HG03520 (cell line): ENCODE measurements at regions not wholly inside any gene's neighbourhood (a gene's known extent, or its start where the extent isn't known, plus 50 kb on each side); places are given as distances from the start of the nearest gene placed in this dataset.

ENCODE experiments used
- ATAC-seq: cut with Tn5 transposase; IDR thresholded peaks from one replicate; pipeline ENCODE4 v1.9.1; 2021; ENCODE audit warnings: mild to moderate bottlenecking, moderate library complexity; ENCODE audit not compliant: unreplicated experiment

DNA sequence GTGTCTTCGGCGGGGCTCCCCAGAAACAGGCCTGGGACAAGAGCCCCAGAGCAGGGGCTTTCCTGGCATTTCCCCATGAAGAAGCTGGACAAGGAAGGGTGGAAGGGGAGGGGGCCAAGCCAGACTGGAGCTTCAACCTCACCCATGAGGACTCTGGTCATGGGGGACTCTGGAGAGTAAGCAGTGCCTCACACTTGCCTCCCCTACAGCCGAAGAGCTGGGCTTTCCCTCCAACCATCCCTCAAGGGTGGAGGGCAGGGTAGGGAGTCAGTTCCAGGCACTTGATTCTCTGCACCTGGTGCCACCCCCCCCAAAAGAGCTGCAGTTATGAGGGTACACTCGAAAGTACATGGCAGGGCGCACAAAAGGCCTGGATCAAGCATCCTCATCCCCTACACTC is 246.6 kb downstream of the TFCP2L1 start:
- no peak for ATAC-seq

DNA sequence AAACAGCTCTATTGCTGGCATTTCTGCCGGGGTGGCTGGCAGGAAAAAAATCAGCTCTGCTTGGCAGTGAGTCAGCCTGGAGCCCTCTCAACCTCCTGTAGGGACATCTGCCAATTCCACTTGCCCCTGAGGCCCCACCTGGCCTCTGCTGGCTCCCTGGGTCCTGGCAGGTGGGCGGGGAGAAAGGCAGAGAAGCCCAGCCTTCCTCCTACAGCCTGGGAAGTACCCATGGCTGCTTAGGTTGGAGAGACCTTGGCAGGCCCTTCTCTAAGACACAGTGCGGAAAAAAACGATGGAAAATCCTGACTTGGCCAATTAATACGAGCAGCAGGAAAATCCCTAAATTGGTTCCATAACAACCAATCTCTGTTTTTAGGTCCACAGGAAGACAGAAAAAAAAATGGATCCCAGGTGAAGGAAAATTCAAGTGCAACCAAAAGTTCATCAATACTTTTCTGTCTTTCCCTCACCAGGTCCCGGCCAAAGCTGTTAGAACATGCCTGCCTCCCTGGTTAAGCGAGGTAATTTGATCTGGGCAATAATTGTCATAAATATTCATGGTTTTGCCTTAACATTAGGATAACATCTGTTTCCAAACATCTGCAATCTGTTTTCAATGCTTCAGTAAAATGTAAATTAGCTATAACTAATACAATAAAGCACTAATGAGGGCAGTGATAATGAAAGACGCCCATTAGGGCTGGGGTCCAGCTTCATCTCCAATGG is 245.9 kb downstream of the TFCP2L1 start:
- ATAC-seq: no peak

DNA sequence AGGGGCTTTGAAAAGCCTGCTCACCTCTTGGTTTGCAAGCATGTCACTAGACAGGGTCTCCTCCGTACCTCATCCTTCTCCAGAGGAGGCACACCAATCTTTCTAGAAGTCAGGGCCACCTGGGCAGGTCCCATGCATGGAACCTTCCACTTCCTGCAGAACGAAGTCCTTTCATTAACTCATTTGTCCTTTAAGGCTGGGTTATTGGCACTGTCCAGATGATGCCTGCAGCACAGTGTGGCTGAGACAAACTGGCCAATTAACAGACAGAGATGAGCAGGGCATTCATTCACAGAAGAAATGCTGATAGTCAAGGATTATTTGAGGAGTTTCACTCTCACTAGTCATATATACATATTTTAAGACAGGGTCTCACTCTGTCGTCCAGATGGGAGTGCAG is 245.3 kb downstream of the TFCP2L1 start:
- no peak for ATAC-seq

DNA sequence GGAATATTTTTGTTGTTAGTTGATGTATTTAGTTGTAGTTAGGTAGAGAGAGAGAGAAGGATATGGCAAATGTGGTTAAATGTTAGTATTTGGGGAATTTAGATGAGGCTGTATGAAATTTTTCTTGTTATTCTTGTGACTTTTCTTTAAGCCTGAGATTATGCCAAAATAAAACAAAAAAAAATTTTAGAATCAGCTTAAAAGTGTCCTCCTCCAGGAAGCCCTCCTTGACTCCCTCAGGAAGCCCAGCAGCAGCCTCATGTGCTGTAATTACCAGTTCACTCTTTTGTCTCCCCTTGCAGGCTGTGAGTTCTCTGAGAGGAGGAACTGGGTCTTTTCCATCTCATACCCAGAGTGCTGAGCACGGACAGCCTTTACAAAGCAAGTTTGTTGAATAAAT is 243.5 kb downstream of the TFCP2L1 start:
- no peak for ATAC-seq

DNA sequence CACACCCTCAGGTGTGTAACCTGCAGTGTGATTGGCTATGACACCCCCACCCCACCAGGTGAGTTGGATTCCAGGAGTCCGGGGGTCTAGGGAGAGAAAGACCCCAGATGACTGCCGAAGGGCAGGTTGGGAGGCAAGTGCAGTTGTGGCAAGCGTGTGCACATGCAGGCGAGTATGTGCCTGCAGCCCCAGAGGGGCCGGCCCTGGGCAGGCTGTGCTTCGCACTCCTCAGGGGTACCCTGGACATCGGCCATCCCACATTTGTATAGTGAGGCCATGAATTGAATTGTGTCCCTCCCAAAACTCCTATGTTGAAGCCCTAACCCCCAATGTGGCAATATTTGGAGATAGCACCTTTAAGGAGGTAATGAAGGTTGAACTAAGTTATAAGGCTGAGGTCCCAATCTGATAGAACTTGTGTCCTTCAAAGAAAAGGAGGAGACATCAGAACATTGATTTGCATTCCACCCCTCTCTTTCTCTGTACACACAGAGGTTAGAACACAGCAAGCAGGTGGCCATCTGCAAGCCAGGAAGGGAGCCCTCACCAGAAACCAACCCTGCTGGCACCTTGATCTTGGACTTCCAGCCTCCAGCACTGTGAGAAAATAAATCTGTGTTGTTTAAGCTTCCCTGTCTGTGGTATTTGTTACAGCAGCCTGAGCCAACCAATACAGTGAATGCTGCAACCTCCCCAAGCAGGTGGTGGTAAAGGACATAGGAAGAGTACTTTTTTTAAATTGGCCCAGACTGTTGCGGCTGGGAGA is 241.8 kb downstream of the TFCP2L1 start:
- ATAC-seq: no peak

DNA sequence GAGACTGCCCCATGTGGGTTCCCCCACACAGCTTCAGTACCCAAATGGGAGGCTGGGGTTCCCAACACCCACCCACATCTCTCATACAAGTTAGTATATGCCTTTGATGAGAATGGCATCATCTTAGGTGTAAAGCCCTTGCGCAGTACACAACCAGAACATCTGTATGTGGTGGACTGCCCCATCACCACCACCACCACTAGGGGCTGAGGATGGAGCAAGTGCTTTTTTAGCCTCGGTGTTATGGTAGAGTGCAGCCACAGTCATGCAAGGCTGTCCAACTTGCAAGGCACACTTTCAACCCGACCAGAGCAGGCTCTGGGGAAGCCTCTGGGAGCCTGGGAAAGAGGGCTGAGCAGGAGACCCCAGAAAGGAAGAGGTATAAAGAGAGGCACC is 241.2 kb downstream of the TFCP2L1 start:
- no peak for ATAC-seq

DNA sequence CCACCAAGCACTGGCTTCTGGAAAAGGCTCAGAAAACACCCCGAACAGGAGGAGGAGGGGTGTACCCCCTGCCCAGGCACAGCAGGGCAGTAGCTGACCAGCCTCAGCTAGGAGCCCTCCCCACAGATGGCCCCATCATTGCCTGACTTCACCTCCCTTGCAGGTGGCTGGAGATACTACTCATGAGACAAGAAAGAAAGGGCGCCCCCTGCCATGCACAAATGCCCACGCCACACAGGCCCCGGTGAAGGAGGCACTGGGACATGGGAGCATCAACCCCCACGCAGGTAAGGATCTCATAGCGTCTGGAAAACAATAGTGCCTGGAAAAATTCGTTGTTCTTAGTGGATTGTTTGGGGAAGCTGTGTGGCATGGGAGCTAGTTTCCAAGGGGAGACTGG is 240.6 kb downstream of the TFCP2L1 start:
- no peak for ATAC-seq

DNA sequence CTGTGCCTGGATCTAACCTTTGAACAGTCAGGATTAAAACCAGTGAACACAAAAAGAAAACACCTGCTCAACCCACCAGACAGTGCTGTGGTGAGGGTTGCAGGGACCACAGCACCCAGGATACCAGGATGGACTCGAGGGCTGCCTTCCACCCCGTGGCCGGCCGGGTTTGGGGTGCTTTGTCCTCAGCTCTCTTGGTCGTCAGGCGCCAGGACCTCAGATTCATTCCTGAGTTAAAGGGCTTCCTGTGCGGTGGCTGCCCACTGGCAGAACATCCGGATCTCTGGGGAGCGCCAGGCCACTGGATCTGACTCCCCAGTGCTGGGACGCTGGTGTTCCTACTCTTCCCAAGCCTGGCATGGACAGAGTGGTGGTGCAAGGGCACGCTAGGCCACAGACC is 239.8 kb downstream of the TFCP2L1 start:
- ATAC-seq: no peak

DNA sequence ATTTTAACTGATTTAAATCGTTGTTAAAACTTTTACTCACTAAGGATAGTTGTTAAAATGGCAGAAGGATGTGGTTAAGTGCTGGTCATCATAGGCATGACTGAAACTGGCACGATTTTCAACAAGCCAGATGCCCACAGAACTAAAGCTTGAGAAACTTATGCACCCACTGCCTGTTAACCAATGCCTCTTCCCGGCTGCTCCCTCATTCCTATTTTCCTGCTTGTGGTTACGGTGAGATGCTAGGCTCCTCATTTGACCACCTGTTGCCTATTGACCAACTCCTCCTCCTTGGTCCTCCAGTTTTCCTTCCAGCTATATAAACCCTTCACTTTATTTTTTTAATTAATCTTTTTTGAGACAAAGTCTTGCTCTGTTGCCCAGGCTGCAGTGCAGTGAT is 238.7 kb downstream of the TFCP2L1 start:
- no peak for ATAC-seq

DNA sequence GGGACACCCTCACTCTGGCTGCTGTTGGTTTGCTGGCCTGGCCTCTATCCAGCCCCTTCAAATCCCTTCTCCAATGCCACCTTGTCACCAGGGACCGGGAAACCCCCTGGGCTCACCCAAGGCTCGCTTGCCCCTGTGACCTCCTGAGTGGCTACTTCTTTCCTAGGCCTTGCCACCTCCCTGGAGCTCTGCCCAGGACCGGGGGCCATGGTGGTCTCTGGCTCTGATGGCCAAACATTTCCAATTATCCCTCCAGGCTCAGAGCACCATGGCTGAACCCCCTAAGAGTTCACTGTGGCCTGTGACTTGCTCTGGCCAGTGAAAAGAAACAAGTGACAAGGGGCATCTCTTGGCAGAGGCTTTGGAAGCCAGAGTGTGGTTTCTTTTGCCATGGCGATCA is 237.6 kb downstream of the TFCP2L1 start:
- ATAC-seq: no peak

DNA sequence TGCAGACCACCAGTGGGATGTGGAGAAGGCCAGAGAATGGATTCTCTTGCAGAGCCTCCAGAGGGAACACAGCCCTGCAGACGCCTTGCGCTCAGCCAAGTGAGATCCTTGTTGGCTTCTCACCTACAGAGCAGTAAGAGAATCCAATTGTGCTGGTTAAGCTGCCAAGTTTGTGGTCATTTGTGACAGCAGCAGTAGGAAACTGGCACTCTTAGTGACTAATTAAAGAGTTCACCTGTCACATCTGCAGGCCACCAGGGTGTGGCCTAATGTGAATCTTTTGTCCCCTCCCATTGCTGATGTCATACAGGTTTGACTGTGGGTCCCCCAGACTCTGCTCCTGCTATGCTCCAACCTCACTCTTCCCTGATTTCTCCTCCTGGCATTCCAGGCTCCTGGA is 235.9 kb downstream of the TFCP2L1 start:
- no peak for ATAC-seq

DNA sequence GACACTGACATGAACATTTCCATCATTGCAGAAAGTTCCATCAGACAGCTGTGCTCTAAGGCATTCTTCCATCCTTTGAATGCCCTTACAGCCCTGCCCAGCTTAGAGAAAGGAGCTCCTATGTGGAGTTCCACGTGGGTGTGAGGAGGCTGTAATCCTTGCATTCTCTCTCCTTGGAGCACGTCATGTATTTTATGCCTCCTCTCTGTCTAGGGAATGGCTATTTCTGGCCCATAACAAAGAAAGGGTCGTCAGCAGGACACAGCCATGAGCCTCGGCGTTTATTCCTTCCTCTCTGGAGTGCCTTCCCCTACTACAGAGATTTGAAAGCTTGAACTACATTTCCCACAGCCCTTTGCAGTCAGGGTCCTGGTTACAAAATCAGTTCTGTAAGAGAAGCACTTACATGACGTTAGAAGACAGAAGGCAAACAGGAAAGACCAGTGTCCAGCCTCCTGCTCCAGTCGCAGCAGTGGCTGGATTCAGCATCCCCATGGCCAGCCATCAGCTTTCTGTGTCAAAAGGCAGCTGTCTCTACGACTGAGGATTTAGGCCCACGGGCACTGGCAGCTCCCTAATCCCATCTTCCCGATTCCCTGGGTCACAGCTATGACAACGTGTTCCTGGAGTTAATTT is 234.9 kb downstream of the TFCP2L1 start:
- no peak for ATAC-seq

DNA sequence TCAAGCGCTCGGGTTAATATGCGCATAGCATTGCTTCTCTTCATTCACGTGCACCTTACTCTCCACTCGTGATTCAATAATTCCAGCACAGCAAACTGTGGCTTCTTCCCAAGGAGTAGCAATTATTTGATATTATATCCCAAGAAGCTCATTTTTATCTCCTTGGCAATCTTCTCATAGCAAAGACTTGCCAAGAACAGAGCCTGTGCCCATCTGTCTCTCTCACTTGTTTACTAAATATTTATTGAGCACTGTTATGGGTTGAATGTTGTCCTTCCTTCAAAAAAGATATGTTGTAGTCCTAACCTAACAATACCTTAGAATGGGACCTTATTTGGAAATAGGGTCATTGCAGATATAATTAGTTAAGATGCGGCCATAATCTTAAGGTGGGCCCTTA is 233.7 kb downstream of the TFCP2L1 start:
- ATAC-seq: no peak

DNA sequence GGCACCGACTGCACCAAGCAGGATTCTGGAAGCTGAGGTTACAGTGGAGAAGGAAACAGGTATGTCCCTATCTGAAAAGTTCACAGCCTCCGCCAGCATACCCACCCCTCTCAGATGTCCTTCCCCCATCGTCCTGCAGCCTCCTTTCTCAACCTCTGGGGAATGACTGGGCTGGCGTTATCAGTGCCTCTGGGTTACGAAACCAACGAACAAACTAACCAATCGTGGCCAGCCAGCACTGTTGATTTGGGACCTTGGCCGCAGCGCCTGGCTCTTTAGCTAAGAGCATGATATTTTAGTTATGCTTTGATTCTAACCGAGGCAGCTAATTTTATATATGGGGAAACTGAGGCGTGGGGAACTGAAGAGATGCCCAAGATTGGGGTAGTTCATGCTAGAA is 233.0 kb downstream of the TFCP2L1 start:
- ATAC-seq: no peak

DNA sequence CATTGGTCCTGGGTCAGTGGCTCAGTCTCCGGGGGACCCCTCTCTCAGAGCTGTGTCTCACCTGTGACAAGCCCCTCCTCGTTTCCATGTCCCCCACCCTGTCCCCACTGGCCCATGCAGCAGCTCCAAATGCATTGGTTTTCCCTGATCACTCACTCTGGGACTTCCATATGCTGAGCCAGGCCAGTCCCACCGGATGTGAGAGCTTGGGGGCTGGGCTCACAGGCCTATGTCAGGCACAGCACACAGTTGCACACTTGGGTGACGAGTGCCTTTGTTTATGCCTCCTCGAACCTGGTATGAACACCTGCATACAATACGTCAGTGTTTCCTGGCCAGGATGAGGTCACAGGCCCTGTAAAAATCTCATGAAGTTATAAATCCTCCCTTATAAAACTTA is 232.5 kb downstream of the TFCP2L1 start:
- no peak for ATAC-seq

DNA sequence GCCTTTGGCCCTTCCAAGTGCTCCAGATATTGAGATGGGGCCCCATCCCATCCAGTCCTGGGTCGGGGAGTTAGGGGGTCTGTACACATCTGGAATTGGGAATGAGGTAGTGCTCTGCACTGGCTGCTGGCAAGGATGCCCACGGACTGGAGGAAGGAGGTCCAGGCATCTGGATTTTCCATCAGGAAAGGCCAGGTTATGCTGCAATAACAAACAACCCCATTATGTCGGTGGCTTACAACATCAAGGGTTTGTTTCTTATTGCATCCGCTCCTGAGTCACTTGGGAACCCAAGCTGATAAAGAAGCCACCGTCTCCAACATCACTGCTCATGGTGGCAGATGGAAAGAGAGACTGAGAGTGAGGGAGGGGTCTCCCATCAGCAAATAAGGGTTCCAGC is 229.9 kb downstream of the TFCP2L1 start:
- no peak for ATAC-seq

DNA sequence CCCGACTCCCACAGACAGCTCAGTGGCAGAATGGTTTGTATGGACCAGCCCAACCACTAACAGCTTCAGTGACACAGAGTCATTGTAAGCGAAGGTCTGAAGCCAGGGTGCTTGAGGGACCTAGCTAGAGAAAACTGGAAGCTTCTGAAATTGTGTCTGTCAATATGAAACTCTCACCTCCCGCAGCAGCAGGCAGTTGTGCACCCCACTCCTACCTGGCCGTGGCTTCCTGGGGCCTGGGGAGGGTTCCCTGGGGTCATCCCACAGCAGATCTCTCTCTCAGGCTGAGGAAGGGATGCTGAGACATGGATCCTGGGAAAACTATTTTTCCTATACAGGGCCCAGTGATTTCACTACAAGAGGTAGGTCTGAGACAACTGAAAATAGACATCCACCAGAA is 229.5 kb downstream of the TFCP2L1 start:
- no peak for ATAC-seq

DNA sequence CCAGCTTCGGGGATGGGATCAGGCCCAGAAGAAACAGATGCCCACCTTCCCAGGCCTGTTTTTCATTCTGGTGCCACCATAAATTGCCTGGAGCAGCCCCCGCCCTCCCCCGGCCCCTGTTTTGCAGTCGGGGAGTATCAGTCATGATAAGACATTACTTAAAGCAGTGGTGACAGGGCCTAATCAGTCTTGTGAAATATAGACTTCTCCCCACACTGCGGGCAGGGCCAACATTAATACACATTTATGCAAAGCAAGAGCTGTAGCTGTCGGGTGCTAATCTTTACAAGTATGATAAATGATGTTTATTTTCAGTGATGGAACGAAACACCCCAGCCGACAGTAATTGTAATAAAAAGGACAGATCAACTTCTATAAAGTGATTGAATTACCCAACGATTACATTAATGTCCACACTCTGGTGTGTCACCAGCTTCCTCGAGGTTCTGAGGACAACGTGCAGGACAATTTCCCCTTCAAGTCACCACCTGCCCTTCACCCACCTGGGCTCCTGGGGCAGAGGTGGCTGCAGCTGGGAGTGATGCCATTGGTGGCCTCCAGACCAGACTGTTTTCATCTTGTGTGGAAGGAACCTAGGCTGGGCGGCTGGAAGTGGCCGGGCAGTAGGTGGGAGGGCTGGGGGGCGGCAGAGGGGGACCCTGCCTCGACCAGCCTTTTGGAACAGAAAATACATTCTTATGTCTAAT is 226.0 kb downstream of the TFCP2L1 start:
- ATAC-seq: no peak

DNA sequence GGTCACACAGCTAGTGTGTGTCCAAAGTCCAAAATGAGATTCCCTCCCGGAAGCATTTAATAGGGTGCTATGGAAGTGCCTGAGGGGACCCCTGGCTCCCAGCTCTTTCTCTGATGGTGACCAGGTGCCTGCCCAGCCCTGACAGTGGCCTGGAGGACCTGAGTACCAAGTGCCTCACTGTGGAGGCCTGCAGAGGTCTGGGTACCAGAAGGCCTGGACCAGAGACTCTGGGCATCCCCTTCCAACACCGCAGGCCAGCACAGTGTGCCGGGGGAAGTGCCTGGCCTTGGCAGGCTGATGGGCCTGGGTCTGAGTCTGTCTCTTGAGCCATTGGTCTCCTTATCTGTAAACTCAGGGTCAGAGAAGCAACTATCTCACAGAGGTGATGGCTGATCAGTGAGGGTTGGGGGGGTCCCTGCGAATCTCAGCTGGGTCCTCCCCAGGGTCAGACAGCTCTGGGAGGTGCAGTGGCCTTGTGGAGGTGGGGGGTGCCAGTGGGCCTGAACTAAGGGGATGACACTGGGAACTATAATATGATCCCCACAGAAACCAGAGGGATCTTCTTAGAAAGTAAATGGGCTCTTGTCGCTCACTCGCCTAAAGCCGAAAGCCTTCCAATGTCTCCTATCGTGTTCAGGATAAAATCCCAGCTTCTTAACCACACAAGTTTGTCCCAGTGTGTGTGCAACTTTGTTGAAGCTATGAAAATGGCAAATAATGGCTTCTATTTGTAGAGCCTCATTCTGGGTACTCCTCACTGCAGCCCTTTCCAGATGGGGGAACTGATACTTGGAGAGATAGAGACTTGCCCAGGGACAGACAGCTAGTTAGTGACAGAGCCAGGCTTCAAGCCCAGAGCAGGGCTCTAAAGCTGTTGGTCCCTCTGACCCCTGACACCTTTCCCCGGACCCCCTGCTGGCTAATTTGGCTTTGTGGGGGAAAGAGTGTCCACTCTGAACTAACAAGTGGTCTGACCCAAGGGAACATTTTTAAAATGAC is 225.1 kb downstream of the TFCP2L1 start:
- ATAC-seq: no peak

DNA sequence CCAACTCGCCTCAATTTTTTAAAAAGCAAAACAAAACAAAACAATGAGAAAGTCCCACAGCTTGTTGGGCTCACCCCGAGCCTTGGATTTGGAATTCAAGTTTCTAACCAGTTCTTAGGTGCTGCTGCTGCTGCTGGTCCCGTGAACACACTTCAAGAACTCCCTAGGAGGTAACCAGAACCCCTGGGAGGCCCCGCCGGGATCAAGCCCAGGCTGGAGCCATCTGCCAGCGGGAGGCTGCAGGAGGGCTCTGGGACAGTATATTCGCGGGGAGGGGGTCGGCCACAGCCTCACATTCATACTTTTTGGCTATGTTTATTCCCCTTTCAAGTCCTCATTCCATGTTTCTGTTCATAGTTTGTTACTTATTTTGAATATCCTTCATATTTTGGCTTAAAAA is 223.4 kb downstream of the TFCP2L1 start:
- no peak for ATAC-seq
